Stimulated activated CD4-positive, alpha-beta T cell treated with anti-CD3 and anti-CD28 coated beads, TNF-alpha, amount 100 ng/mL, for 4 hours (primary cell): ENCODE measurements at regions not wholly inside any gene's neighbourhood (a gene's known extent, or its start where the extent isn't known, plus 50 kb on each side); places are given as distances from the start of the nearest gene placed in this dataset.
"Not testable (repeated sequence)": the region's sequence is repeated elsewhere in the genome, so short reads cannot be mapped to it uniquely, and the experiment has no call there.

Experiments used
- DNase-seq, 3 experiments: peaks; one replicate each; pipeline ENCODE4 v3.0.0-alpha.2; 2020; ENCODE audit warnings: low read depth in 3 of 3

DNA sequence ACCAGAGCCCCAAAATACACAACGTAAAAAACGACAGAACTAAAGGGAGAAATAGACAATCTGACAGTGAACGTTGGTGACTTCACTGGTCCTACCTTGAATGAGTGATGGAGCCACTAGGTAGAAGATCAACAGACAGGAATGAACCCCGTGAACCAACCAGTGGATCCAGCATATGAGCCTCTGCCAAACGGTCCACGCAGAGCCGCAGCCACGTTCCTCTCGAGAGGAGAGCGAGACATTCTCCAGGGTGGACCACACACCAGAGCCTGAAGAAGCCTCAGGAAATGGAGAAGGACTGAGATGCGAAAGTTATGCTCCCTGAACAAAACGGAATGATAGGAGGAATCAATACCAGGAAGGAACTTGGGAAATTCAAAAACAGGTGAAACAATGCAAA is 178.4 kb downstream of the RTP5 start:
- no peak for DNase-seq

DNA sequence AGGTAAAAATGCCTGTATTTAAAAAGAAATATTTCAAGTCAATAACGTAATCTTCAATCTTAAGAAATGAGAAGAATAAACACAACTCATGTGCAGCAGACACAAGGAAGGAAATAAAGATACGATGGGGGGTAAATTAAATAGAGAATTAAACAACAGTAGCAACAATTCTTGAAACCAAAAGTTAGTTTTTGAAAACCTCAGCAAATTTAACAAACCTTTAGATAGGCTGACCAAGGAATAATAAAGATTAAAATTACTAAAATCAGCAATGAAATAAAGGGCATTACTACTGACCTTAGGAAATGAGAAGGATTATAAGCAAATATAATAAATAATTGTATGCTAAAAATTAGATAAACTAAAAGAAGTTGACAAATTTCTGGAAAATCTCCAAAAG is 178.9 kb downstream of the RTP5 start:
- DNase-seq = no peak

DNA sequence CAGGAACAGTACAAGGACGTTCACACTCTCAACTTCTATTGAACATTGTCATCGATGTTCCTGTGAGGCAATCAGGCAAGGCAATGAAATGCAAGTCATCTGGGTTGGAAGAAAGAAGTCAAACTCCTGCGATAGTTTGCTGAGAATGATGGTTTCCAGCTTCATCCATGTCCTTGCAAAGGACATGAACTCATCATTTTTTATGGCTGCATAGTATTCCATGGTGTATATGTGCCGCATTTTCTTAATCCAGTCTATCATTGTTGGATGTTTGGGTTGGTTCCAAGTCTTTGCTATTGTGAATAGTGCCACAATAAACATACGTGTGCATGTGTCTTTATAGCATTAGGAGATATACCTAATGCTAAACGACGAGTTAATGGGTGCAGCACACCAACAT is 180.0 kb downstream of the RTP5 start:
- DNase-seq = not testable (repeated sequence)

DNA sequence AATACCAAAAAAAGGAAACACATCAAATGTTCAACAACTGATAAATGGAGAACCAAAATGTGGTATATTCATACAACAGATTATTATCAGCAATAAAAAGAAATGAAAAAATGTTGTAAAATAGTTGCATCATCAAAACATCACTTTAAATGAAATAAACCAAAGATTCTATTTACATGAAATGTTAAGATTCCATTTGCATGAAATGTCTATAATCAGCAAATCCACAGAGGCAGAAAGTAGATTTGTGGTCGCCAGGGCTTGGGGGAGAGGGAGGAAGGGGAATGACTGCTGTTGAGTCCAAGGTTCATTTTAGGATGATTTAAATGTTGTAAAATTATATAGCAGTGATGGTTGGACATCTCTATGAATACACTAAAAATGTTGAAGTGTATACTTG is 181.9 kb downstream of the RTP5 start:
- no peak for DNase-seq

DNA sequence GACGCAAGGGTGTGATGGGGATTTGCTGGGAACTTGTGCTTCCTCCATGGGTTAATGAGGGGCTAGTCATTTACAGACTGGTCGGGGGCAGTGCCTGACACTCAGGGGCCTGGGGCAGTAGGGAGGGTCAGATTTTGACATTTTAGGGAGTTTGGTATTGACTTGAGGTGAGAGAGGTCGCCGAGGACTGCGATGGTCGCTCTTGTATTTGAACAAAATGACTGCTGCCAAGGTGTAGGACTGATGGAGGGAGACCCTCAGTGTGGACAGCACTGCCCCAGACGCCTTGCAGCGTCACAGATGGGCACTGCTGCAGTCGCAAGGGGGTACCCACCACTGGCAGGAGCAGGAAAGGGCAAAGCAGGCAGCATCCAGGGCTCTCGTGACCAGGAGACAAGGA is 182.9 kb downstream of the RTP5 start:
- no peak for DNase-seq

DNA sequence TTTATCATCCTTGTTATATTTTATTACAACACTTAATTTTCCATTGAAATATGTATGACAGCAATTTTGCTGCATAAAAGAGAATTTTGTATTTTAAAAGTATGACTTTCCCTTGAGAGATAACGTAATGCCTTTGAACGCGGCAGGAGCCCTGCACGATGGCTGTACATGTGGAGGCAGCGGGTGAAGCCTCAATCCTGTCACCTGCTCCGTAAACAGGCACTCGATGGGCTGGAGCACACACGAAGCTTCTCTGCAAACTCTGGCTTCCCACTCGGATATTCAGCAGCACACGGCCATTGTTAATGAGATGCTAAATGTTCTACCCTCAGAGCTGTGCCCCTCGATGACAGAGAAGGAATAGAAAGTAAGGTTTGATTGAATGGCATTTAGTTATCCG is 184.4 kb downstream of the RTP5 start:
- DNase-seq = no peak

DNA sequence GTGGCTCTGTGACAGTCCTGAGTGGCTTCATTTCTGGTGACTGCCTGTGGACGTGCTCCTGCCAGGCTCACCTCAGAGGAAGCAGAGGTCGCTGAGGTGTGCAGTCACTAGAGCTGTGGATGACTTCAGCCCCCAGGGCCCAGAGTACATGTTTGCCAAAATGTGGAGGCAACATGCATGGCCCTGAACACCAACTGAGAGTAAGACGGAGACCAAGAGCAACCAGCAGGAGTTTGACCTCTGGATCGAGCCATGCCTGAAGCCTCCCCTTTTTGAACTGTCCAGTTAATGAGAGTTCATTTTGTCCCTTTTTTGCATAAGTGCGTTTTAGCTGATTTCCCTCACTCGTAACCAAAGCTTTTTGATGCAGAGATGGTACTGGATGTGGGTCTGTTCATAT is 184.9 kb downstream of the RTP5 start:
- no peak for DNase-seq

DNA sequence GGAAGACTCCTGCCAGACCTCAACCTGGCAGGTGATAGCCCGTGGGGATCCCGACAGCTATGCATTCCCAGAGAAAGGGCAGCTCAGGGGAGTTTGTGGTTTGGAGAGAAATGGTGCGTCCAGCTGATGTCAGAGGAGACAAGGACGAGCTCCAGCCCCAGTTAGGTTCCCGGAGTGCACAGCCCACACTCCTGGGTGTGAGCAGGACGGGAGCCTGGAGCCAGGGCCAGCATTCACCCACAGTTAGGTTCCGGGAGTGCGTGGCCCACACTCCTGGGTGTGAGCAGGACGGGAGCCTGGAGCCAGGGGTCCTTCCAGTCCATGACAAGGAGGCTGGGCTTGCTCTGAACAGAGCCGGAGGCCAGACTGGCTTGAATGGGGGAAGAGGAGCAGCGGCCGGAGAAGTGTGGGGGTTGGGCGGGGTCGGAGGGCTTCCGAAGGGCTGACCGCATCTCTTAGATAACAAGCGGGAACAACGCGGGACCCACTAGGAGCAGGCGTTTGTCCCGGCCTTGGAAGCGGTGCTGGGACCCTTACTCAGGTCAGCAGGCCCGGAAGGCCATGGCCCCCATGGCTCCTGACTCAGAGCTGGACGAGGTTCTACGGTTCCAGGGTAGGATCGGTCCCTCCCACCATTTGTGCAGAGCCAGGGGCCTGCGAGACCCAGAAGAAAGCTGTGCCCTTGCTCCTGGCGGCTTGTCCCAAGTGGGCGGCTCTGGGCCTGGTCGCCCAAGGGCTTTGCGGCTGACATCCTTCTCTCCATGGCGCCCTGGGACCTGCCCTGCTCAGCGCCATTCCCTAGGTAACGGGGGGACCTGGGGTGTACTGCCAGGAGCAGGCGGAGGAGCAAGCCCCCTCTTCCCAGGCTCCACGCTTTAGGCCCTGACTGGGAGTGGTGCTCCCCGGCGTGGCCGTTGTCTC is 185.6 kb downstream of the RTP5 start:
- DNase-seq = no peak

DNA sequence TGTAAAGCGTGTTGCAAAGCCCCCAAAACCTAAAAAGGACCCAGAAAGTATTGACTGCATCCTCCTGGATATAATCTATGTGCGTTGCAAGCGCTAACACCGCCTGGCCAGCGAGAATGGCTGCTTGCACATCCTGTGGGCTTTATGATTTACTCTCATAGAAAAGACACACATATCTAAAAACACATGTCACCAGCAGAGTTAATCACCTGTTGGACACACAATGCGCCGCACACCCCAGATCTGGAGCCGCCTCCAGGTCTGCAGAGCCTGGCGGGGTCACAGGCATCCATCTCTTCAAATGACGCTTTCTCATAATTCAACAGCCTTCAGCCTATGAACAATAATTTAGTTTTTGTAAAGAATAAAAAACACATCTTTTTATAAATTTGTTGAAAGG is 186.5 kb downstream of the RTP5 start:
- DNase-seq = no peak

- no peak for DNase-seq
These were observed 187.3 kb downstream of the RTP5 start for GRCh38 chr2:242056785-242057184.

DNA sequence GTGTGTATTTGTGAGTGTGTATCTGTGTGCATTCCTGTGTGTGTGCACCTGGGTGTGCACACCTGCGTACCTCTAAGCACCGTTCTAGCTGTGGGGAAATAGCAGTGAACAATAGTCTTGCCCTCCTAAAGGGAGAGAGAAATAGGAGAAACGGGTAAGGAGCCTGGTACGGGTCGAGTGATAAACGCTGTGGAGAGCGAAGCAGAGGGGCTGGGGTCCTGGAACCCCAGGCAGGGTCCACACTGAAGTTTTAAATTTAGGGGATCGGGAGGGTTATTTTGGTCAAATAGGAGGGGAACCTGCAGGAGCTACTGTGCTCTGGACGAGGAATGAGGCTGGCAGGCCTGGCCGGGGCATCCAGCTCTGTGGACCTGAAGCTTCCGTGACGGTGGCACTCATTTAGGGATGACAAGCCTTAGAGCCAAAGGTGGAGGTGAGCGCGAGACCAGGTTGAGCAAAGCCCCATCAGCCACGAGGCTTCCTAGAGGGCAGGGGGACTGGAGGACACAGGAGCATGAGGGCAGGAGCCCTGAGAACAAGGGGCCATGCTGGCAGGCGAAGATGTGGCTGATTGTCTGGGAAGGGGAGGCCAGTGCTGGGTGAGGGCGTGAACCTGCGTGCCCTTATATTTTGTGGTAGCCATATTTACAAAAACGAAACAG is 188.0 kb downstream of the RTP5 start:
- DNase-seq = no peak

DNA sequence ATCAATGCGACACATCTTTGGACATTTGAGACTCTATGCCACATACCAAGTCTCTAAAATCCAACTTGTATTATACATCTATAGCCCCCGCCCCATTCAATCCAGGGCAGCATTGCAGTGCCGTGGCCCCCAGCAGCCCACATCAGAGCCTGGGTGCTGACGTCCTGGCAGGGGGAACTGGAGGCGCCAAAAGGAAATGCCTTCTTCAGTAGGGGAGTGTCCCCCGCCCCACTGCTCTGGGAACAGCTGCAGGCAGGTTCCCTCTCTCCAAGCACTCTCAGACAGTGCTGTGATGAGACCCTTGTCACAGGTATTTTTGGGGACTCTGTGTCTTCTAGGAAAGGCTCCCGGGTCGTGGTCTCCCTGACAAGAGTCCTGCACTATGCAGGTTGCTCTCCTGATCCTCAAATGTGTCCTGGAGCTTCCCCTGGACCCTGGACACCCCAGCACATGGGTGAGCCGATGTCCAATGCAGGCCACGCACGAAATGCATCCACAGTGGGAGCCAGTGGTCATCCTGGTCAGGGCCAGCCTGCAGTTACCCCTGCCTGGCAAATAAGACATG is 188.7 kb downstream of the RTP5 start:
- no peak for DNase-seq

DNA sequence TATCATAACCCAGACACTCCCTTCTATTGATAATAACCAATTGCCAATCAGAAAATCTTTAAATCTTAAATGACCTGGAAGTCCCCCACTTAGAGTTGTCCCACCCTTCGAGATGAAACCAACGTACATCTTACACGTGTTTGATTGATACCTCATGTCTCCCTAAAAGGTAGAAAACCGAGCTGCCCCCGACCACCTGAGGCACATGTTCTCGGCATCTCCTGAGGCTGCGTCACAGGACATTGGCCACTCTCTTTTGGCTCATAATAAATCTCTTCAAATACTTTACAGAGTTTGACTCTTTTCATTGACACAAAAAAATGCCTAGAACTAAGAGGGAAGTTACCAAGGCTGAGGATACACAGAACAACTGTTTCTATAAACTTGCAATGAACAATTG is 190.0 kb downstream of the RTP5 start:
- DNase-seq = no peak

GRCh38 chr2:242060212-242060835 is 190.8 kb downstream of the RTP5 start:
- DNase-seq = no peak

DNA sequence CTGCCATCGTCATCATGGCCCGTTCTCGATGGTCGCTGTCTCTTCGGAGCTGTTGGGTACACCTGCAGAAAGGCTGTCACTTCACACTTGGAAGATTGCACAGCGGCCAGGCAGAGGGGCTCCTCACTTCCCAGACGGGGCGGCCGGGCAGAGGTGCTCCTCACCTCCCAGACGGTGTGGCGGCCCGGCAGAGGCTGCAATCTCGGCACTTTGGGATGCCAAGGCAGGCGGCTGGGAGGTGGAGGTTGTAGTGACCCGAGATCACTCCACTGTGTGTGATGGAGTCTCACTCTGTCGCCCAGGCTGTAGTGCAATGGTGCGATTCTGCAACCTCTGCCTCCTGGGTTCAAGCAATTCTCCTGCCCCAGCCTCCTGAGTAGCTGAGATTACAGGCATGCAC is 192.4 kb downstream of the RTP5 start:
- DNase-seq = not testable (repeated sequence)

DNA sequence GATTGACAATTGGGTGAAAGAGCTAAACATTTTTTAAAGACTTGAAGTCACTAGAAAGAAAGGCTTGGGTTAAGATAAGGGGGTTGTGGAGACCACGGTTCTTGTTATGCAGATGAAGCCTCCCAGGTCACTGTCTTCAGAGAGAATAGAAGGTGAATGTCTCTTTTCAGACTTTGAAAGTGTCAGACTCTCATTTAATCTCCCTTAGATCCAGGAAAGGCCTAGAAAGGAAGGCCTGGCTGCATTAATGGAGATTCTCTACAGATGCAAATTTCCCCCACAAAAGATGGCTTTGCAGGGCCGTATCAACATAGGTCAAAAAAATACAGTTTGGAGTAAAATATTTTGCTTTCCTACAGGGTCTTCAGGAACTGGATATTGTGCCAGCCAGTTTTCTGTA is 193.9 kb downstream of the RTP5 start:
- no peak for DNase-seq

GRCh38 chr2:242063850-242064249 is 194.3 kb downstream of the RTP5 start:
- DNase-seq = no peak

DNA sequence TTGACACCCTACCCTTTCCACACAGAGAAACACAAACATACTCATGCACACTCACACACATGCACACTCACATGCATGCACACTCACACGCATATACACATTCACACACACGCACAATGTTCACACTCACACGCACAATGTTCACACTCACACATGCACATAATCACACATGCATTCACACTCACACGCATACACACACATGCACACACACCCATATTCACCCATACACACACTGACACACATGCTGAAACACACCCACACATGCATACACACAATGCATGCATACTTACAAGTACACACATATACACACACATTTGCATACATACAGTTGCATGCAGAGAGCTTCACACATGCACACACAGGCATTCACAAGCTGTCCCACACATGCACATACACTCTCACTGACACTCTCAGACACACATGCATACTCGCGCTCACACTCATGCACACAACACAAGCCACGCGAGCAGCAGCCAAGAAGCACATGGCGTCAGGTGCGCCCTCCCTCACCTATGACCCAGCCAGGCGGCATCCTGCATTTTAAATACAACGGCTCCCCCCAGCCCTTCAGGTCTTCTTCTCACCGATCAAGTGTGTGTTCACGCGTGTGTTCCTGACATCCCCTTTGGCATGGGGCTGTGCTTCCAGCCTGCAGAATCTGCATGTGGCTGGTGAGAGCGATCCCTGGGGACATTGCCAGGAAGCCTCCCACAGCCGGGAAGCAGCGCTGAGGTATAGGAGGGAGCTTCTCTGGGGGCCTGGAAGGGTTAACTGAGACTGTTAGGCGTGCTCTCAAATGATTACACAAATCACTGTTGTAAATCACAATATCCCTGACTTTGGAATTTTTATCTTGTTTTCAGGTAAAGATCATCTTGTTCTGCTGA is 195.1 kb downstream of the RTP5 start:
- no peak for DNase-seq

DNA sequence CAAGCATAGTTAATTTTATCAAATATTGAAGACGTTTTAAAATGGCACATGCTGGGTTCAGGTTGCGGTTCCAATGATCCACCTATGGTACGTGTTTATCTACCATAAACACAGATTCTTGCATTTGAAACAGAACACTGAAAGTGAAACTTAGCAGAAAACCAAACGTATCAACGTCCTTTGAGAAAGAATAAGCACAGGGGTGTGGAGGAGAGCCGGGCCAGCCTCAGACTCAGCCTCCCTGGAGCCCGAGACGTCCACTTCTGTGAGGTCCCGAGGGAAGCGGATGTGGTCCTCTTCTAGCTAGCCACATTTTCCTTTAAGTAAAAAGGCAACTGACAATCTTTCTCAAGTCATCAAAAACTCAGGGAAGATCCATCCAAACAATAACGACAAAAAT is 195.9 kb downstream of the RTP5 start:
- no peak for DNase-seq

- no peak for DNase-seq
These were observed 199.5 kb downstream of the RTP5 start for GRCh38 chr2:242069018-242069417.

- DNase-seq = not testable (repeated sequence)
These were observed 200.4 kb downstream of the RTP5 start for GRCh38 chr2:242069938-242070395.
